SK-N-SH (cell line): ENCODE measurements at regions not wholly inside any gene's neighbourhood (a gene's known extent, or its start where the extent isn't known, plus 50 kb on each side); places are given as distances from the start of the nearest gene placed in this dataset.

ENCODE experiments used
- CTCF ChIA-PET: fragments of 300-600, 350-600 bp; formaldehyde crosslinking; extraction: SDS; loops from one replicate; lab custom pipeline; 2021; lab: Yijun Ruan, JAX
- POLR2A ChIA-PET: fragments of 350-600 bp; sonication (Branson Sonifier 250); formaldehyde crosslinking; extraction: SDS; loops from one replicate; lab custom pipeline; 2020; ENCODE audit warnings: antibody characterized with exemption, inconsistent platforms; lab: Yijun Ruan, JAX
- DNase-seq: peaks from one replicate; pipeline ENCODE4 v3.0.0; 2012
- H2AFZ ChIP-seq: fragments of 200-600 bp; sonication (generic); 2 replicates; pipeline ENCODE4 v1.8.1; 2016; ENCODE audit warnings: antibody characterized with exemption, mild to moderate bottlenecking, low read depth
- H3F3A ChIP-seq: fragments of 200-600 bp; sonication (generic); replicated peaks from 2 replicates; pipeline ENCODE3; 2016; ENCODE audit warnings: antibody characterized with exemption, mild to moderate bottlenecking; ENCODE audit not compliant: insufficient read depth
- H3K27ac ChIP-seq, 2 experiments: fragments of 200-500 bp in 1 of 2; fragments of 200-600 bp in 1 of 2; sonication (Bioruptor generic) in 1 of 2; sonication (generic), shearing (Covaris generic) in 1 of 2; 2 replicates each; pipeline versions ENCODE4 v1.5.1 to v1.6.1; 2014 to 2016; ENCODE audit warnings: low read depth in 2 of 2, inconsistent platforms in 1 of 2, low read length in 1 of 2, mild to moderate bottlenecking in 1 of 2, mixed read lengths in 1 of 2
- H3K27me3 ChIP-seq: fragments of 200-600 bp; sonication (generic), shearing (Covaris generic); 2 replicates; pipeline ENCODE4 v1.6.1; 2016; ENCODE audit warnings: mixed run types; ENCODE audit not compliant: insufficient read depth
- H3K36me3 ChIP-seq, 2 experiments: fragments of 200-500 bp in 1 of 2; fragments of 200-600 bp in 1 of 2; sonication (Bioruptor generic) in 1 of 2; sonication (generic) in 1 of 2; replicated peaks in 1 of 2; 2 replicates each; pipeline versions ENCODE3 to v1.5.1; 2014 to 2016; ENCODE audit warnings: low read length in 1 of 2, mild to moderate bottlenecking in 1 of 2; ENCODE audit not compliant: insufficient read depth in 2 of 2, control insufficient read depth in 1 of 2
- H3K4me1 ChIP-seq, 2 experiments: fragments of 200-500 bp in 1 of 2; fragments of 200-600 bp in 1 of 2; sonication (Bioruptor generic) in 1 of 2; sonication (generic), shearing (Covaris generic) in 1 of 2; 2 replicates each; pipeline versions ENCODE4 v1.5.1 to v1.6.1; 2014 to 2016; ENCODE audit warnings: low read depth in 1 of 2, low read length in 1 of 2, mixed run types in 1 of 2; ENCODE audit not compliant: insufficient read depth in 2 of 2, control insufficient read depth in 1 of 2
- H3K4me2 ChIP-seq: fragments of 200-600 bp; sonication (generic), shearing (Covaris generic); 2 replicates; pipeline ENCODE4 v1.6.1; 2017; ENCODE audit warnings: mixed run types
- H3K4me3 ChIP-seq, 2 experiments: fragments of 200-500 bp in 1 of 2; fragments of 200-600 bp in 1 of 2; sonication (Bioruptor generic) in 1 of 2; sonication (generic), shearing (Covaris generic) in 1 of 2; 2 replicates each; pipeline versions ENCODE4 v1.5.1 to v1.8.1; 2014 to 2016; ENCODE audit warnings: low read depth in 2 of 2, inconsistent platforms in 1 of 2, low read length in 1 of 2, mild to moderate bottlenecking in 1 of 2, mixed read lengths in 1 of 2, moderate library complexity in 1 of 2
- H3K79me2 ChIP-seq: fragments of 200-600 bp; sonication (generic); 2 replicates; pipeline ENCODE4 v1.8.1; 2017; ENCODE audit warnings: mild to moderate bottlenecking; ENCODE audit not compliant: insufficient read depth
- H3K9ac ChIP-seq: fragments of 200-600 bp; sonication (generic); 2 replicates; pipeline ENCODE4 v1.6.1; 2017; ENCODE audit warnings: mixed run types
- H3K9me2 ChIP-seq: fragments of 200-600 bp; sonication (generic); 2 replicates; pipeline ENCODE4 v1.6.1; 2017; ENCODE audit warnings: mixed run types
- H3K9me3 ChIP-seq: fragments of 200-600 bp; sonication (generic); 2 replicates; pipeline ENCODE4 v1.6.1; 2017; ENCODE audit warnings: mixed run types, mild to moderate bottlenecking, moderate library complexity
- H4K20me1 ChIP-seq: fragments of 200-600 bp; sonication (generic); 2 replicates; pipeline ENCODE4 v1.6.1; 2017; ENCODE audit warnings: mild to moderate bottlenecking, mixed run types; ENCODE audit not compliant: insufficient read depth
- EZH2phosphoT487 ChIP-seq: fragments of 200-600 bp; sonication (generic); IDR thresholded peaks from 2 replicates; pipeline ENCODE4 v1.6.1; 2017; ENCODE audit warnings: low read depth, mixed run types, mild to moderate bottlenecking, antibody characterized with exemption, moderate library complexity, borderline replicate concordance
- FOXM1 ChIP-seq: IDR thresholded peaks from 2 replicates; pipeline ENCODE4 v1.4.0; 2012; ENCODE audit warnings: low read depth, mild to moderate bottlenecking
- GABPA ChIP-seq: IDR thresholded peaks from 2 replicates; pipeline ENCODE4 v1.4.0; 2012; ENCODE audit warnings: low read depth, mild to moderate bottlenecking
- GATA2 ChIP-seq: sonication (generic); formaldehyde crosslinking; IDR thresholded peaks from 2 replicates; pipeline ENCODE4 v1.5.0; 2020; ENCODE audit warnings: mild to moderate bottlenecking, missing genetic modification reagents
- MEF2A ChIP-seq: IDR thresholded peaks from 2 replicates; pipeline ENCODE4 v1.4.0; 2012; ENCODE audit warnings: low read depth, borderline replicate concordance
- NFIC ChIP-seq: IDR thresholded peaks from 2 replicates; pipeline ENCODE4 v1.4.0; 2012; ENCODE audit warnings: borderline replicate concordance
- NRF1 ChIP-seq: IDR thresholded peaks from 2 replicates; pipeline ENCODE4 v1.6.1; 2012; ENCODE audit warnings: low read depth, mild to moderate bottlenecking, low read length
- PBX3 ChIP-seq: IDR thresholded peaks from 2 replicates; pipeline ENCODE4; 2012
- RAD21 ChIP-seq: IDR thresholded peaks from 2 replicates; pipeline ENCODE4 v1.6.1; 2012; ENCODE audit warnings: mild to moderate bottlenecking, low read length
- TAF1 ChIP-seq: IDR thresholded peaks from 2 replicates; pipeline ENCODE4 v1.6.1; 2012; ENCODE audit warnings: low read depth, mild to moderate bottlenecking, low read length, moderate library complexity, borderline replicate concordance
- USF1 ChIP-seq: IDR thresholded peaks from 2 replicates; pipeline ENCODE4 v1.4.0; 2012; ENCODE audit warnings: low read depth, borderline replicate concordance
- ZBTB33 ChIP-seq: IDR thresholded peaks from 2 replicates; pipeline ENCODE4 v1.4.0; 2012; ENCODE audit warnings: low read depth, borderline replicate concordance
- WGBS: methylation state at CpG from one replicate; pipeline ENCODE4 v1.1.6; 2017; ENCODE audit warnings: low lambda C conversion rate; 5-methylcytosine and 5-hydroxymethylcytosine counted together

- TF ChIP-seq MEF2A: no peak
- no peak for TF ChIP-seq GABPA
- TF ChIP-seq, all 33 proteins: peak for 0
Observed at GRCh38 chrX:129145385-129145784, 377.9 kb downstream of the SMARCA1 start (continued).

- H3K9ac ChIP-seq: no peak overlapping the region
- no peaks in the 10 kb centered on the region for H4K20me1 ChIP-seq
- H3K9me3 ChIP-seq: no peaks in the 10 kb centered on the region
- H3K79me2 ChIP-seq: no peaks in the 10 kb centered on the region
- H3K27me3 ChIP-seq: no peaks in the 10 kb centered on the region; the same call in 1 of the 2 replicates
- TF ChIP-seq RAD21 (no peak), GATA2 (CRISPR knock-in tag) (no peak), EZH2phosphoT487 (no peak), USF1 (no peak), NRF1 (no peak), NFIC (no peak), ZBTB33 (no peak), TAF1 (no peak), FOXM1 (no peak), PBX3 (no peak)
- no peak for DNase-seq
- no peaks in the 10 kb centered on the region for H3K4me1 ChIP-seq
- no peaks in the 10 kb centered on the region for H3K9me2 ChIP-seq
- WGBS: 12% methylated on average over 6 of the region's 6 CpGs
- no peak overlapping the region for H3K27ac ChIP-seq
- H3K4me2 ChIP-seq: no peak overlapping the region
- H2AFZ ChIP-seq: no peak overlapping the region
- H3K36me3 ChIP-seq: no peaks in the 10 kb centered on the region
- ChIA-PET POLR2A (no interaction called here), CTCF (interaction anchor here (0.5 kb wide), 1 partner anchor 79 kb away, joined by 3 read pairs; no protein-coding TSS in a partner anchor)
- no peaks in the 10 kb centered on the region for H3F3A ChIP-seq
- no peak overlapping the region for H3K4me3 ChIP-seq
Observed at GRCh38 chrX:129144172-129145038, 378.9 kb downstream of the SMARCA1 start.
